Mucosa of descending colon (tissue), 3 donors: ENCODE measurements at regions not wholly inside any gene's neighbourhood (a gene's known extent, or its start where the extent isn't known, plus 50 kb on each side); places are given as distances from the start of the nearest gene placed in this dataset.

Source experiments
- ATAC-seq: fragments of 200-7000 bp; cut with Tn5 transposase; one replicate; pipeline ENCODE4 v1.9.1; 2020; ENCODE audit warnings: mild to moderate bottlenecking, moderate library complexity
- DNase-seq, 3 donors: peaks; one replicate each; pipeline ENCODE4 v3.0.0-alpha.2; 2020
- H3K36me3 ChIP-seq: fragments of 200-600 bp; one replicate; pipeline ENCODE4 v1.8.0; 2021; ENCODE audit warnings: low read depth, mild to moderate bottlenecking
- H3K4me1 ChIP-seq: fragments of 200-600 bp; one replicate; pipeline ENCODE4 v1.8.0; 2021; ENCODE audit warnings: low read depth, mild to moderate bottlenecking
- H3K4me3 ChIP-seq: fragments of 200-600 bp; one replicate; pipeline ENCODE4 v1.8.0; 2021; ENCODE audit warnings: mild to moderate bottlenecking
- H3K9me3 ChIP-seq: fragments of 200-600 bp; one replicate; pipeline ENCODE4 v1.8.0; 2021; ENCODE audit warnings: mild to moderate bottlenecking
- intact Hi-C, 2 donors: fragments of 100-400 bp; cut with DNase I in 1 of 2; cut with micrococcal nuclease in 1 of 2; formaldehyde crosslinking; loops; one replicate each; pipeline versions ENCODE4 v1.11.0 to v1.11.1; 2022; cut with DNase I, micrococcal nuclease
- TF ChIP-seq, protein P1 (sequence below): fragments of 200-600 bp; IDR thresholded peaks from one replicate; pipeline ENCODE4 v1.8.0; 2022; ENCODE audit warnings: antibody characterized with exemption, mild to moderate bottlenecking
- donor health status: DM: no; HTN: no; CAD: no; lungs with moderate emphysema.
- donor health status: DM: no; HTN: no; CAD: no.
- donor health status: DM: no; HTN: yes; CAD: no.

DNA sequence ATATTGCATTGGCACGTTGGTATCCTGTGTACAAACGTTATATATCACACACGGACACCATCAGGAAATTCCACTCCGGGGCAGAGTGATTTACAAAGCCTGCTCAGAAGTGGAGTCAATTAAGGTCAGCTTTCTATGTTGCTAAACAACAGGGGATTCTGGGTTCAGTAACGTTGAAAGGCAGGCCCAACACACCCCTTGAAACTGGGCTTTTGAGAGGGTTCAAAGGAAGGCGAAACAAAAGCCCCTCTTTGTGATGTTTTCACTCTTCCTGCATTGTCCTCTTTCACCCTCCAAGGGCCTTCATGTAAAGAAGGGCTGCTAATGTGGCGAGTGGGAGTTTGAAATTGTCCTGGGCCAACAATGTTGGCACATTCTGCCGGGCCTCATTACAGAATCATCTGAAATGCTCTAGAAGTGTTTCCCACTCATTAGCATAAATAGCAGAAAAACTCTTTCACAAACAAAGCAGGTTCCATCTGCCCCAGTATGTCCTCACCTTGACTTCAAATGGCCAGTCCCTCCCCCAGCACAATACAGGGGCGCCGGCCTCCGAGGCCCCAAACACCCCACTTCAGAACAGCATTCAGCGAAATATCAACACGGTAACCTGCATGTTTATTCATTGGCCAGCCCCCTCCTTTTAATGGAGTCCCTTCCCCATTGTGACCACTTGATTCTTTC, 76.4 kb downstream of the HES1 start:
- no peak for ATAC-seq
- no peaks in the 10 kb centered on the region for H3K4me1 ChIP-seq
- H3K36me3 ChIP-seq = no peaks in the 10 kb centered on the region
- TF ChIP-seq, protein P1, sequence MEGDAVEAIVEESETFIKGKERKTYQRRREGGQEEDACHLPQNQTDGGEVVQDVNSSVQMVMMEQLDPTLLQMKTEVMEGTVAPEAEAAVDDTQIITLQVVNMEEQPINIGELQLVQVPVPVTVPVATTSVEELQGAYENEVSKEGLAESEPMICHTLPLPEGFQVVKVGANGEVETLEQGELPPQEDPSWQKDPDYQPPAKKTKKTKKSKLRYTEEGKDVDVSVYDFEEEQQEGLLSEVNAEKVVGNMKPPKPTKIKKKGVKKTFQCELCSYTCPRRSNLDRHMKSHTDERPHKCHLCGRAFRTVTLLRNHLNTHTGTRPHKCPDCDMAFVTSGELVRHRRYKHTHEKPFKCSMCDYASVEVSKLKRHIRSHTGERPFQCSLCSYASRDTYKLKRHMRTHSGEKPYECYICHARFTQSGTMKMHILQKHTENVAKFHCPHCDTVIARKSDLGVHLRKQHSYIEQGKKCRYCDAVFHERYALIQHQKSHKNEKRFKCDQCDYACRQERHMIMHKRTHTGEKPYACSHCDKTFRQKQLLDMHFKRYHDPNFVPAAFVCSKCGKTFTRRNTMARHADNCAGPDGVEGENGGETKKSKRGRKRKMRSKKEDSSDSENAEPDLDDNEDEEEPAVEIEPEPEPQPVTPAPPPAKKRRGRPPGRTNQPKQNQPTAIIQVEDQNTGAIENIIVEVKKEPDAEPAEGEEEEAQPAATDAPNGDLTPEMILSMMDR = no peak
- intact Hi-C loops = no loop called here
- no peak for DNase-seq
- H3K9me3 ChIP-seq = no peaks in the 10 kb centered on the region
- H3K4me3 ChIP-seq = no peak overlapping the region

DNA sequence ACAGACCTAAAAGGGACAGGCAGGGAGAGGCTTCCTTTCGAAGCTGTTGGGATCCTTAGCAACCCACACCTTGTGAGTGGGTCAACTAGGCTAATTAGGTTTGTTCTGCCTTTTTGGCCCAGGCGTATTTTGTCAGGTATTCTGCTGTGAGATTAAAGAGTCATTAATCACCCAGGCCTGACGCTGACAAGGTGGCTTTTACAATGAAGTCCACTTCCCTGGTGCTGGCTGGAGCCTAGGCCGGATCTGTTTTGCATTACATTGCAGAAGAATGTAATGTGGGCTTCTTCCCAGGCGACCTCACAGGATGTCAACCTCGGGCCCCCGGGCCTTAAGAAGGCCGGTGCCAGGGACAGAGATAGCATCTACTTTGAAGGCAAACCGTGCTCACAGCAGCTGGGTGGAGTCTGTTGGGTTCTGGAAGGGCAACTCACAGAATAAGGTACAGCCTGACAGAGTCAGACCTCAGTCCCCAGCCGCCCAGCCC, 76.9 kb downstream of the HES1 start:
- Histone ChIP-seq H3K36me3 (no peaks in the 10 kb centered on the region), H3K9me3 (no peaks in the 10 kb centered on the region), H3K4me3 (no peak overlapping the region), H3K4me1 (no peaks in the 10 kb centered on the region)
- TF ChIP-seq, protein P1 = no peak
- ATAC-seq (no peak), DNase-seq (no peak)
- intact Hi-C loops = no loop called here

DNA sequence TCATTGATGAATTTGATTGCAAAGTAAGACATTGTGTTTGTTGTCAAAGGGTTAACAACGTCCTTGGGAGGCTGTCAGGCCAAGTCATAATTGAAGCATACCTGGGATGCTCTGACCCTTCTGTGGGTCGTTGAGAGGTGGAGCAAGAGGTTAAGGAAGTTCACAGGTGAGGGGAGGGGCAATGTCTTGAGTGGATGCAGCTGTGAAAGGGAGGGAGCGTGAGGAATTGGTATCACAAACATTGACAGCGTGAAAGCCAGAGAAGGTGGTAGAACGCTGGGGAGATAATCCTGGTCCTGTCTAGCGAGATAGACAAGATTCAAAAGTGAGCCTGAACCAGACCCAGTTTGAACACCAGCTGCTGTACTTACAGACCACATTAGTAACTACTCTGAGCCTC, 79.4 kb downstream of the HES1 start:
- TF ChIP-seq, protein P1 = no peak
- Histone ChIP-seq H3K36me3 (no peaks in the 10 kb centered on the region), H3K4me3 (no peak overlapping the region), H3K9me3 (no peaks in the 10 kb centered on the region), H3K4me1 (no peaks in the 10 kb centered on the region)
- intact Hi-C loops = no loop called here
- no peak for DNase-seq
- no peak for ATAC-seq

DNA sequence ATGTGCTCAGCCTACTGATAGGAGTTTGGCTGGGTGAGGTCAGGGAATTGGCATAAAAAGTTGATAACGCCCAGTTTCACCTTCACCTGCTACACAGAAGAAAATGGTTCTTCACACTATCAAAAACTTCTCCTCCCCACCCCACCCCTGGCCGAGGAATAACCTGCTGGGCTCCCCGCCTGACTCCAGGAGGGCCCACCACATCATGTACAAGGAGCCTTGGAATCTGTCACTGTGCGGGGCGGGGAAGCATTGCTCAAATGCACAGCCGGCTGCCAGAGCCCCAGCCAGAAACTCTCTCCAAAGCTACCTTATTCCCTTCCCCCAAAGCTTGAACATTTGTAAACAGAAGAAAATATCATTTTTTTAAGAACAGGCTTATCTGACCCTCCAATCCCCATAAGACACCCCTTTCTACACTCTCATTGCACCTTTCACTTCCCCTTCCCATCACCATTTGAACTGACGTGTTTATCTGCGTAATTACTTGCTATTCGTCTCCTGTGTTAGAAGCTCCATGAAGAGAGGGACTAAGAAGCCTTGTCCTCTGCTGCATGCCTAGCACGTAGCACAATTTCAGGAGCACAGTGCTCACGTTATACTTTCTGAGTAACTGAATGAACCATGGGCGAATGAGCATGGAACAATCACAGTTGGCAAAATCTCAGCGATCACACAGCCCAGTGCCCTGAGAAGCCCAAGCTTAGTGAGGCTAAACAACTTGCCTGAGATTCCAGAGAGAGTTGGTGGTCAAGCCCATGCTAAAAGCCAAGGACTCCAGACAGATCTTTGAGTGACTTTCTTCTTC, 82.9 kb downstream of the HES1 start:
- no peak for DNase-seq
- H3K4me1 ChIP-seq = no peaks in the 10 kb centered on the region
- H3K9me3 ChIP-seq = no peaks in the 10 kb centered on the region
- H3K36me3 ChIP-seq = no peaks in the 10 kb centered on the region
- intact Hi-C loops = no loop called here
- H3K4me3 ChIP-seq = no peak overlapping the region
- TF ChIP-seq, protein P1 = no peak
- no peak for ATAC-seq

DNA sequence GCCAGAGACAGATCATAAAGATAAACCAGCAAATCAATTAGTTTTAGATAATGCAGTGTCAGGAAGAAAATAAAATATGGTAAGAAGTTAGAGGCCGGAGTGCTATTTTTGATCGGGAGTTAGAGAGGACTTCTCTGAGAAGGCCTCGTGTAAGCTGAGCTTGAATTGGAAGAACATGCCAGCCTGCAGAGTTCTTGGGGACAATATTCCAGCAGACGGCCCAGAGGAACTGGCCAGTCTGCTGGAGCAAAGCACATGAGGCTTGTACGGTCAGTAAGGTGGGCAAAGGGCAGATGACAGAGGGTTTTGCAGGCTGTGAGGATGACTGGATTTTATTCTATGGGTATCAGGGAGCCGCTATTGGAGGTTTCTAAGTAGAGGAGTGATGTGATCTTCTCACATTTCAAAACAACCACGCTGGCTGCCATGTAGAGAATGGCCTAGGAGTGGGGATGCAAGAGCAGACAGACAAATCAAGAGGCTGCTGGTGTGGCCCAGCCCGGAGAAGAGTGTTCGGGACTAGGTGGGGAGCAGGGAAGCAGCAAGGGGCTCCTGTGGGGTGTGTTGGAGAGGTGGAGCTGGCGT, 84.0 kb downstream of the HES1 start:
- ATAC-seq (no peak), DNase-seq (no peak)
- H3K4me1 ChIP-seq = no peaks in the 10 kb centered on the region
- intact Hi-C loops = no loop called here
- H3K9me3 ChIP-seq = no peaks in the 10 kb centered on the region
- TF ChIP-seq, protein P1 = no peak
- no peaks in the 10 kb centered on the region for H3K36me3 ChIP-seq
- no peak overlapping the region for H3K4me3 ChIP-seq
